Pancreas (tissue), 10 donors: ENCODE measurements at regions not wholly inside any gene's neighbourhood (a gene's known extent, or its start where the extent isn't known, plus 50 kb on each side); places are given as distances from the start of the nearest gene placed in this dataset.
A peak's percentile ranks its signal among the peaks of the same experiment; 100 is the strongest.

Experiments
- ATAC-seq, 4 donors: fragments of 200-7000 bp; cut with Tn5 transposase; one replicate each; pipeline versions ENCODE4 v1.8.0 to v1.9.1; 2020; ENCODE audit warnings: mild to moderate bottlenecking in 4 of 4, moderate library complexity in 4 of 4
- DNase-seq, 6 donors: peaks; one replicate each; pipeline ENCODE4 v3.0.0-alpha.2; 2020
- FAIRE-seq: peaks from 2 replicates; lab custom pipeline; 2012; peaks lifted over from hg19 to GRCh38; lab: Jason Lieb, UNC
- H3K27ac ChIP-seq, 4 donors: fragments of 200-600 bp; sonication (generic); 1 replicate in 3 of 4; 2 replicates in 1 of 4; pipeline versions ENCODE4 v1.5.0 to v1.8.0; 2020
- H3K27me3 ChIP-seq, 4 donors: fragments of 200-600 bp; one replicate each; pipeline ENCODE4 v1.8.0; 2021
- H3K36me3 ChIP-seq, 3 donors: fragments of 200-600 bp; sonication (generic) in 1 of 3; one replicate each; pipeline versions ENCODE4 v1.5.0 to v1.8.0; 2020 to 2021
- H3K4me1 ChIP-seq, 3 donors: fragments of 200-600 bp; one replicate each; pipeline ENCODE4 v1.8.0; 2021
- H3K4me3 ChIP-seq, 4 donors: fragments of 200-600 bp; sonication (generic) in 2 of 4; one replicate each; pipeline versions ENCODE4 v1.5.0 to v1.8.0; 2020 to 2021
- H3K9me3 ChIP-seq, 4 donors: fragments of 200-600 bp; one replicate each; pipeline ENCODE4 v1.8.0; 2021
- CTCF ChIP-seq, 4 donors: fragments of 200-600 bp; sonication (generic) in 3 of 4; IDR thresholded peaks; one replicate each; pipeline versions ENCODE4 v1.5.0 to v1.8.0; 2021; ENCODE audit warnings: antibody characterized with exemption in 4 of 4
- WGBS, 2 donors: extraction: QIAGEN DNeasy Blood & Tissue Kit; methylation state at CpG; one replicate each; pipeline ENCODE4 v1.1.7; 2013; 5-methylcytosine and 5-hydroxymethylcytosine counted together
- intact Hi-C, 3 donors: fragments of 100-400 bp; cut with DNase I; formaldehyde crosslinking; loops; one replicate each; pipeline versions ENCODE4 v1.11.1 to v1.14.2; 2022
- donor health status: healthy with polysubstance abuse.
- donor health status: DM: no; HTN: no; CAD: no; lungs with moderate emphysema.
- donor health status: DM: no; HTN: no; CAD: no.
- donor health status: control.
- donor health status: control.
- donor health status: Bipolar disorder and iron deficiency.
- donor health status: DM: yes; HTN: yes; CAD: no.
- donor health status: DM: no; HTN: no; CAD: no.
- donor health status: DM: no; HTN: no; CAD: no.
- donor health status: DM: yes; HTN: yes; CAD: no.

DNA sequence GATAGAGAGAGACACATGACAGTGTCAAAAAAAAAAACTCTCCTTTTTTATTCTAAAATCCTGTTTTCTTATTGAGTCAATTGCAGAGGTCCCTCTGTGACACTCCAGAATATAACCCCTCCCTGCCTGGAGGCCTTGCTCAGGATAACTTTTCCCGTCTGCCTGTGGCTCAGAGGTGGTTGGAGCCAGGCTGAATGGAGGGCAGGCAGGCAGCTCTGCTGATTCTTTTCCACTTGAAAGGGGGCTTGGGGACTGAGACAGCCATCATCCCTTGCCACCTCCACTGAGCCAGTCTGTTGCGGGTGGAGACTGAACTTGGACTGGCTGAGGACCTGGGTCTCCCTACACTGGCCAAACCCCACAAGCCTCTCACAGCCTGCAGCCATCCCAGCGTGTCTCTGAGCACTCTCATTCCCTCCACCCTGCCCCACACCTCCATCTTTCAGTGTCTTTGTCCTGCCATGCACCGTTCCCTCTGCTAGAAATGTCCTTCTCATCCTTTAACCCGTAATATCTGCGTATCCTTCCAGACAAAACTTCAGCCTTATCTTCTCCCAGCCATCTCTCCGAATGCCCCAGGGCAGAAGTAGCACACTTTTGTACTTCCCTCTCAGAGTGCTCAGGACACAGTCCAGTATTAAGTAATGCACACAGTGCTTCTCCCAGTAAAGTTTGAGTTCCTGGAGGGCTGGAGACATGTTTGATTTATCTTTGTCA is 139.9 kb downstream of the CHIC2 start:
- intact Hi-C loops: loop anchor here in 1 of 3 donors (5.0 kb wide), 1 partner anchor 288 kb away; no protein-coding TSS in a partner anchor
- FAIRE-seq (no peak), ATAC-seq (no peak), DNase-seq (no peak)
- no peaks in the 10 kb centered on the region for H3K27me3 ChIP-seq
- no peaks in the 10 kb centered on the region for H3K36me3 ChIP-seq
- no peaks in the 10 kb centered on the region for H3K9me3 ChIP-seq
- H3K4me3 ChIP-seq: no peak overlapping the region
- no peak for TF ChIP-seq CTCF (IDR thresholded peaks at IDR 0.05)
- WGBS, 2 donors: 77 to 82% methylated on average over 7 of the region's 7 CpGs
- H3K27ac ChIP-seq: no peak overlapping the region
- H3K4me1 ChIP-seq: no peaks in the 10 kb centered on the region

DNA sequence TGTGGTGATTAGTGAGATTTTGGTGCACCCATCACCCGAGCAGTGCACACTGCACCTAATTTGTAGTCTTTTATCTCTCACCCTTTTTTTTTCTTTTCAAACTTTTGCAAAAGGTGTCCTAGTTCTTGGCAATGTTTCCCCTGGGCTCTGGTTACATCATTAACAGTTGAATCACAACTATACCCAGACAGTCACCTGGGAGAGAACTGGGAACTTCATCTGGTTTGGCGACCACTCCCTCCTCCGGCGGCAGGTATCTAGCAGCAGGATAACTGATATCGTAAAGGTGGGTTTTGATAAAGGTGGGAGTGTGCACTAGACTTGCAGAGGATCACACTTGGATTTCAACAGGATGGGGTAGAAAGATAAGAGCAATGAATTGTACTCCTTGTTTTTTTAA is 140.5 kb downstream of the CHIC2 start:
- FAIRE-seq (no peak), ATAC-seq (no peak), DNase-seq (no peak)
- Histone ChIP-seq H3K4me3 (no peak overlapping the region), H3K9me3 (no peaks in the 10 kb centered on the region), H3K27me3 (no peaks in the 10 kb centered on the region), H3K4me1 (no peaks in the 10 kb centered on the region), H3K36me3 (no peaks in the 10 kb centered on the region), H3K27ac (no peak overlapping the region)
- 69 to 75% methylated on average over 5 of the region's 5 CpGs for WGBS, 2 donors
- TF ChIP-seq CTCF (IDR thresholded peaks at IDR 0.05): no peak
- intact Hi-C loops: no loop called here

- Histone ChIP-seq H3K36me3 (no peaks in the 10 kb centered on the region), H3K4me3 (no peak overlapping the region), H3K9me3 (no peaks in the 10 kb centered on the region), H3K27me3 (no peaks in the 10 kb centered on the region), H3K27ac (no peak overlapping the region), H3K4me1 (no peaks in the 10 kb centered on the region)
- ATAC-seq: no peak
- intact Hi-C loops: no loop called here
- FAIRE-seq: no peak
- no peak for DNase-seq
- no peak for TF ChIP-seq CTCF (IDR thresholded peaks at IDR 0.05)
Measured at GRCh38 chr4:53921856-53922255, 142.5 kb downstream of the CHIC2 start.

DNA sequence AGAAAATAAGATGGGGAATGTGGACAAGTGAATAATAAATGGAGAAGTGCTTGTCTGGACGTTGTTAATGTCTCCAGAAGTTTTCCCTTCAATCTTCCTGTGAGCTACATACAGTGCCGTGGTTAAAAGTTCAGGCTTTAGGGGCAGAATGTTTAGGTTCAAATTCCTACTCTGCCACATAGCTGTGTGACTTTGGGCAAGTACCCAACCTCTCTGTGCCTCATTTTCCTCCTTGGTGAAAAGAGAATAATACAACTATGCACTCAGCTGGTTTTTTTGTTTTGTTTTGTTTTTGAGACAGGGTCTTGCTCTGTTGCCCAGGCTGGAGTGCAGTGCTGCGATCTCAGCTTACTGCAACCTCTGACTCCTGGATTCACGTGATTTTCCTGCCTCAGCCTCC is 143.5 kb downstream of the CHIC2 start:
- no peaks in the 10 kb centered on the region for H3K27me3 ChIP-seq
- 80 to 82% methylated on average over 4 of the region's 4 CpGs for WGBS, 2 donors
- intact Hi-C loops: no loop called here
- no peaks in the 10 kb centered on the region for H3K36me3 ChIP-seq
- H3K4me1 ChIP-seq: no peaks in the 10 kb centered on the region
- FAIRE-seq (no peak), ATAC-seq (no peak), DNase-seq (no peak)
- TF ChIP-seq CTCF (IDR thresholded peaks at IDR 0.05): no peak
- no peaks in the 10 kb centered on the region for H3K9me3 ChIP-seq
- no peak overlapping the region for H3K4me3 ChIP-seq
- H3K27ac ChIP-seq: no peak overlapping the region

GRCh38 chr4:53920116-53920515 is 144.3 kb downstream of the CHIC2 start:
- Histone ChIP-seq H3K27me3 (no peaks in the 10 kb centered on the region), H3K9me3 (no peaks in the 10 kb centered on the region), H3K4me3 (no peak overlapping the region), H3K36me3 (no peaks in the 10 kb centered on the region), H3K27ac (no peak overlapping the region), H3K4me1 (no peaks in the 10 kb centered on the region)
- ATAC-seq: peak in 1 of 4 donors; percentile 40
- intact Hi-C loops: no loop called here
- TF ChIP-seq CTCF (IDR thresholded peaks at IDR 0.05): no peak
- no peak for DNase-seq
- FAIRE-seq: no peak
- WGBS, 2 donors: 63 to 73% methylated on average over 4 of the region's 4 CpGs
